GM13976 (cell line): ENCODE measurements at regions not wholly inside any gene's neighbourhood (a gene's known extent, or its start where the extent isn't known, plus 50 kb on each side); places are given as distances from the start of the nearest gene placed in this dataset.

Source experiments
- DNase-seq: peaks from one replicate; pipeline ENCODE4 v3.0.0; 2012; ENCODE audit warnings: low spot score
- CTCF ChIP-seq: IDR thresholded peaks from 2 replicates; pipeline ENCODE4 v1.5.1; 2012; ENCODE audit warnings: borderline replicate concordance, mild to moderate bottlenecking; ENCODE audit not compliant: insufficient read depth; ENCODE audit errors: extremely low read depth, missing control alignments, control extremely low read depth
- in situ Hi-C: fragments of 300-500 bp; cut with MboI; formaldehyde crosslinking; loops from one replicate; pipeline ENCODE4 v1.12.0; 2022; ENCODE audit warnings: low sequenced_read_pairs, mixed read lengths, inconsistent platforms; ENCODE audit not compliant: unreplicated experiment

- TF ChIP-seq CTCF: no peak
- DNase-seq: no peak
- in situ Hi-C loops: no loop called here
Observed at GRCh38 chr12:115837220-115837619, 440.3 kb downstream of the MED13L start.

DNA sequence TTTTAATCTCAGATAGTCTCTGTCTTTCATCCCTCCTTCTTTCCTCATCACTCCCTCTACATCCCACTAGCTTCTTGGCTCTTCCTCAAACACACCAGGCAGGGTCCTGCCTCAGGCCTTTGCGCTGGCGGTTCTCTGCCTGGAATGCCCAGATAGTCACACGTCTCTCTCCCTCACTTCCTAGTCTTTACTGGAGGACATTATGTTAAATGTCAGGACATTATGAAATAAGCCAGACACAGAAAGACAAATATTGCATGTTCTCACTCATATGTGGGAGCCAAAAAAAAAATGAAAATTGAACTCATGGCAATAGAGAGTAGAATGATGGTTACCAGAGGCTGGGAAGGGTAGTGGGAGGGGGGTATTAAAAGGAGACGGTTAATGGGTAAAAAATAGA is 442.0 kb downstream of the MED13L start:
- no peak for TF ChIP-seq CTCF
- in situ Hi-C loops: no loop called here

GRCh38 chr12:115833704-115834103 is 443.8 kb downstream of the MED13L start:
- no peak for DNase-seq
- in situ Hi-C loops: no loop called here
- TF ChIP-seq CTCF: no peak

More for the DNA sequence above, 442.0 kb downstream of the MED13L start:
- DNase-seq: no peak

DNA sequence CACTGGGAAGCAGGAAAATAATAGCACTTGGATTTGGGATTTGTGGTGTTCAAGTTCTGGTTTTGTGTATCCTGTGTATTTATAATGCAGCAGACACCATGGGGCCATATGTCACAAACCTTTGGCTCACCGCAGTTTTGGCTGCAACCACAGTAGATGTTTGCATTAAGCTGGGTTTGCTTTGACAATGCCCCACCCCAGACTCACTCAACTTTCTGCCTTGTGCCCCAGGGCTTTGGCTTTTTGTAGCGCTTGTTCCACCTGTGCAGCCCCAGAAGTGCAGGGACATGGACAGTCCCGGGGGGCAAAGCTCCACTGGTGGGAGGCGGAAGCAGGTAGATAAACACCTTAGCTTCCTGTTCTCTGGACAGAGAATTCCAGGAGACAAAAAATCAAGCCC is 446.9 kb downstream of the MED13L start:
- in situ Hi-C loops: no loop called here
- TF ChIP-seq CTCF: no peak
- no peak for DNase-seq

GRCh38 chr12:115830070-115830469 is 447.4 kb downstream of the MED13L start:
- no peak for TF ChIP-seq CTCF
- DNase-seq: no peak
- in situ Hi-C loops: no loop called here

DNA sequence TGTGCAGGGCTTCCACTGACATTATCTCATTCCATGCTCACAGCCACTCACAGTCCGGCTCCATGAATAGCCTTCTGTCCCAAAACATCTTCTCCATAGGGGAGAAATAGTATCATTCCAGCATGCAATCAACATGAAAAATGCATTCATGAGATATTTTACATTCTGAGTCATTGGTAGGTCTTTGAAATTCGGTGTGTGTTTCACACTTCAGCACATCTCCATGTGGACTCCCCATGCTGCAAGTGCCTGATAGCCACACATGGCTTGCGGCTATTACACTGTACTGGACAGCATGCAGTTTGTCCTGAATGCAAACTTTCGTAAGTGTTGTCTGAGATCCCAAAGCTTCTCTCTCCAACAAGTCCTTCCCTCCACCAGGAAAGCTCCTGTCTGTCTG is 449.3 kb downstream of the MED13L start:
- no peak for TF ChIP-seq CTCF
- in situ Hi-C loops: no loop called here
- DNase-seq: no peak

DNA sequence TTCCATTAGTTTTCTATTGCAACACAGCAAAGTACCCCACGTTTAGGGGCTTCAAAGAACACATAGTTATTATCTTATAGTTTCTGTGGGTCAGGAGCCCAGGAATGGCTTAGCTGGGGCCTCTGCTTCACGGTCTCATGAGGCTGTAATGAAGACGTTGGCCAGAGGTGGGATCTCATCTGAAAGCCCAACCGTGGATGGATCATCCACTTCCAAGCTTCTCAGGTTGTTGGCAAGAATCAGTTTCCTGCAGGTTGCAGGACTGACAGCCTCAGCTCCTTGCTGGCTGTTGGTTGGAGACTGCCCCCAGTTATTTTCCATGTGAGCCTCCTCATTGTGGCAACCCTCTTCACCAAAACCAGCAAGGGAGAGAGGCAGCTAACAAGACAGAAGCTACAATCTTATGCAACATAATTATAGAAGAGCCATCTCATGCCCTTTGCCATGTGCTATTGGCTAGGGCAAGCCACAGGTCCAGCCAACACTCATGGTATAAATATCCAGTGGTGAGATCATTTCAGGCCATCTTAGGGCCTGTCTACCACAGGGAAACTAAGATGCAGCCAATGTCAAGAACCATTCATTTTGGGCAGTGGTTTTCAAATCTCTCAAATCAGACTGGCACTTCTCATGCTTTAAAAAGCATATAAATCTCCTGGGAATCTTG is 452.4 kb downstream of the MED13L start:
- no peak for TF ChIP-seq CTCF
- in situ Hi-C loops: no loop called here
- no peak for DNase-seq
